AG04449 (cell line): ENCODE measurements at regions not wholly inside any gene's neighbourhood (a gene's known extent, or its start where the extent isn't known, plus 50 kb on each side); places are given as distances from the start of the nearest gene placed in this dataset.

Experiments used
- CTCF ChIA-PET: fragments of 350-600 bp; formaldehyde crosslinking; extraction: SDS; loops from one replicate; lab custom pipeline; 2021; ENCODE audit warnings: antibody characterized with exemption; lab: Yijun Ruan, JAX
- POLR2A ChIA-PET: fragments of 400-600, 350-600 bp; formaldehyde crosslinking; extraction: SDS; loops from one replicate; lab custom pipeline; 2020; ENCODE audit warnings: antibody characterized with exemption, inconsistent platforms; lab: Yijun Ruan, JAX
- DNase-seq: peaks from one replicate; pipeline ENCODE4 v3.0.0-alpha.2; 2010; ENCODE audit warnings: low read depth, low spot score
- H3K4me3 ChIP-seq: 2 replicates; pipeline ENCODE4 v1.5.1; 2011; ENCODE audit warnings: low read depth, mild to moderate bottlenecking, control low read depth, low read length
- CTCF ChIP-seq: IDR thresholded peaks from one replicate; pipeline ENCODE4 v1.5.1; 2011; ENCODE audit warnings: mild to moderate bottlenecking, moderate library complexity, low read length, control low read depth, inconsistent platforms; ENCODE audit not compliant: insufficient read depth; ENCODE audit errors: missing control alignments

- TF ChIP-seq CTCF = no peak
- ChIA-PET POLR2A (no interaction called here), CTCF (no interaction called here)
- no peak for DNase-seq
- H3K4me3 ChIP-seq = no peak overlapping the region
Measured at GRCh38 chr4:3851881-3852280, 85.7 kb downstream of the ADRA2C start.

- H3K4me3 ChIP-seq = no peak overlapping the region
- ChIA-PET CTCF (no interaction called here), POLR2A (no interaction called here)
- no peak for TF ChIP-seq CTCF
- no peak for DNase-seq
Measured at GRCh38 chr4:3852309-3852708, 86.1 kb downstream of the ADRA2C start.

- ChIA-PET CTCF (no interaction called here), POLR2A (no interaction called here)
- TF ChIP-seq CTCF = no peak
- DNase-seq = no peak
- H3K4me3 ChIP-seq = no peak overlapping the region
Measured at GRCh38 chr4:3852711-3853110, 86.5 kb downstream of the ADRA2C start.

GRCh38 chr4:3853388-3854035, 87.3 kb downstream of the ADRA2C start:
- DNase-seq = no peak
- CTCF ChIA-PET = no interaction called here

GRCh38 chr4:3854661-3855060, 88.5 kb downstream of the ADRA2C start:
- TF ChIP-seq CTCF = no peak
- DNase-seq = no peak
- no peak overlapping the region for H3K4me3 ChIP-seq
- ChIA-PET CTCF (no interaction called here), POLR2A (no interaction called here)

More at GRCh38 chr4:3853388-3854035, 87.3 kb downstream of the ADRA2C start:
- no peak for TF ChIP-seq CTCF
- no peak overlapping the region for H3K4me3 ChIP-seq
- POLR2A ChIA-PET = no interaction called here

- ChIA-PET CTCF (no interaction called here), POLR2A (no interaction called here)
- H3K4me3 ChIP-seq = no peak overlapping the region
- no peak for DNase-seq
- TF ChIP-seq CTCF = no peak
Measured at GRCh38 chr4:3855646-3856045, 89.5 kb downstream of the ADRA2C start.
